ENCODE measurements at regions not wholly inside any gene's neighbourhood (a gene's known extent, or its start where the extent isn't known, plus 50 kb on each side); places are given as distances from the start of the nearest gene placed in this dataset.

DNA sequence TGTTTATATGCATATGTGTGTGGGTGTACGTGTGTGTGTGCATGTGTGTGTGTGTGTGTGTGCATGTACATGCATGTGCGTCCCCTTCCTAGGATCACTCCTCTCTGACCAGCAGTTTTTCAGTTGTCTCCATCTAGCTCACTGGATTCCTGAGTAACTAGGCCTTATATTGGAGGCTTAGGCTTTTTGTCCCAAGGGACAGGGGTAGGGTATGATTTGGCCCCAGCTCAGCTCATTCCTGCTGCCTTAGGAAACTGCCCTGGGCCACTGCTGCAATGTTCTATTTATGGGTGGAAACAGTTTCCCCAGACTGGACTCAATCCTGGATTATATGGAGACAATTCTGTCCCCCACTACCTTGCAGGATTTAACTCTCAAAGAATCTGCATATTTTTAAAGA lies 68.8 kb upstream of the SDK1 start:
- TF ChIP-seq CTCF (IDR thresholded peaks at IDR 0.05; ENCODE audit: low read depth, low read length, poor library complexity, severe bottlenecking) (no peak), EZH2phosphoT487 (IDR thresholded peaks at IDR 0.05; ENCODE audit: borderline replicate concordance, low read length) (no peak)
